GM13976 (cell line): ENCODE measurements at regions not wholly inside any gene's neighbourhood (a gene's known extent, or its start where the extent isn't known, plus 50 kb on each side); places are given as distances from the start of the nearest gene placed in this dataset.

ENCODE experiments used
- DNase-seq: peaks from one replicate; pipeline ENCODE4 v3.0.0; 2012; ENCODE audit warnings: low spot score
- CTCF ChIP-seq: IDR thresholded peaks from 2 replicates; pipeline ENCODE4 v1.5.1; 2012; ENCODE audit warnings: borderline replicate concordance, mild to moderate bottlenecking; ENCODE audit not compliant: insufficient read depth; ENCODE audit errors: extremely low read depth, missing control alignments, control extremely low read depth
- in situ Hi-C: fragments of 300-500 bp; cut with MboI; formaldehyde crosslinking; loops from one replicate; pipeline ENCODE4 v1.12.0; 2022; ENCODE audit warnings: low sequenced_read_pairs, mixed read lengths, inconsistent platforms; ENCODE audit not compliant: unreplicated experiment

GRCh38 chr6:71452697-71453370 is 164.2 kb downstream of the OGFRL1 start:
- no peak for TF ChIP-seq CTCF
- no peak for DNase-seq
- in situ Hi-C loops = no loop called here

- DNase-seq = no peak
- no peak for TF ChIP-seq CTCF
- in situ Hi-C loops = no loop called here
Observed at GRCh38 chr6:71453371-71453706, 164.7 kb downstream of the OGFRL1 start.

- no peak for DNase-seq
- TF ChIP-seq CTCF = no peak
- in situ Hi-C loops = no loop called here
Observed at GRCh38 chr6:71454056-71454455, 165.4 kb downstream of the OGFRL1 start.

GRCh38 chr6:71457929-71458328 is 169.3 kb downstream of the OGFRL1 start:
- in situ Hi-C loops = no loop called here
- no peak for TF ChIP-seq CTCF
- DNase-seq = no peak

- TF ChIP-seq CTCF = no peak
- in situ Hi-C loops = no loop called here
- DNase-seq = no peak
Observed at GRCh38 chr6:71459162-71459561, 170.6 kb downstream of the OGFRL1 start.

GRCh38 chr6:71460933-71461332 is 172.3 kb downstream of the OGFRL1 start:
- no peak for DNase-seq
- in situ Hi-C loops = no loop called here
- TF ChIP-seq CTCF = no peak

GRCh38 chr6:71463061-71463460 is 174.4 kb downstream of the OGFRL1 start:
- TF ChIP-seq CTCF = no peak
- DNase-seq = no peak
- in situ Hi-C loops = no loop called here
